ENCODE measurements at regions not wholly inside any gene's neighbourhood (a gene's known extent, or its start where the extent isn't known, plus 50 kb on each side); places are given as distances from the start of the nearest gene placed in this dataset.

DNA sequence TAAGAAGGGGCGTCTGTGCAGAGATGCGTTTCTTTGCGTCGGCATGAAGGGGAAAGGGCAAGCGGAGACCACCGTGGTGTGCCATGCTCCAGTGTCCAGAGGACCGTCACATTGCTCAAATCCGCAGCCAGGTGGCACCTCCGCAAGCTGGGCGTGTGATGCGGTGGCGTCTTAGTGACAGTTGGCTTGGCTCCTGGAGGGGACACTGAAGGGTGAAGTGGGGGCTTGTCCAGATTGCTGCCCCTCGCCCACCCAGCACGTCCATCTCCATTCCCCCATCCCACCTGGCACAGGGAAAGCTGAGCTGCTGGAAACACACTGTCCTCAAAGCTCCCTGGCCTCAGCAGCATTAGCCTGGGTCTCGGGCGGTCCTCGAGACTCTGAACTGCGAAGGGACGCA, 135.3 kb downstream of the SOX1 start:
- Histone ChIP-seq H4K20me1 (ENCODE audit: insufficient read depth, poor library complexity, severe bottlenecking) (no peaks in the 10 kb centered on the region), H3K27me3 (peaks cover 52% of the 10 kb centered on the region), H3K4me3 (no peak overlapping the region), H3K79me2 (no peaks in the 10 kb centered on the region), H3K9me2 (replicated peaks; ENCODE audit: insufficient read depth) (no peaks in the 10 kb centered on the region), H3K4me2 (no peak overlapping the region), H3K36me3 (replicated peaks; ENCODE audit: insufficient read depth, low read depth) (no peaks in the 10 kb centered on the region), H3K9me3 (ENCODE audit: low read depth) (no peaks in the 10 kb centered on the region), H3K4me1 (ENCODE audit: insufficient read depth) (no peaks in the 10 kb centered on the region), H2AFZ (no peak overlapping the region), H3K27ac (no peak overlapping the region)
- TF ChIP-seq, protein P1, sequence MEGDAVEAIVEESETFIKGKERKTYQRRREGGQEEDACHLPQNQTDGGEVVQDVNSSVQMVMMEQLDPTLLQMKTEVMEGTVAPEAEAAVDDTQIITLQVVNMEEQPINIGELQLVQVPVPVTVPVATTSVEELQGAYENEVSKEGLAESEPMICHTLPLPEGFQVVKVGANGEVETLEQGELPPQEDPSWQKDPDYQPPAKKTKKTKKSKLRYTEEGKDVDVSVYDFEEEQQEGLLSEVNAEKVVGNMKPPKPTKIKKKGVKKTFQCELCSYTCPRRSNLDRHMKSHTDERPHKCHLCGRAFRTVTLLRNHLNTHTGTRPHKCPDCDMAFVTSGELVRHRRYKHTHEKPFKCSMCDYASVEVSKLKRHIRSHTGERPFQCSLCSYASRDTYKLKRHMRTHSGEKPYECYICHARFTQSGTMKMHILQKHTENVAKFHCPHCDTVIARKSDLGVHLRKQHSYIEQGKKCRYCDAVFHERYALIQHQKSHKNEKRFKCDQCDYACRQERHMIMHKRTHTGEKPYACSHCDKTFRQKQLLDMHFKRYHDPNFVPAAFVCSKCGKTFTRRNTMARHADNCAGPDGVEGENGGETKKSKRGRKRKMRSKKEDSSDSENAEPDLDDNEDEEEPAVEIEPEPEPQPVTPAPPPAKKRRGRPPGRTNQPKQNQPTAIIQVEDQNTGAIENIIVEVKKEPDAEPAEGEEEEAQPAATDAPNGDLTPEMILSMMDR (IDR thresholded peaks at IDR 0.05; ENCODE audit: poor library complexity): no peak
- no peak for TF ChIP-seq EZH2 (IDR thresholded peaks at IDR 0.05; ENCODE audit: borderline replicate concordance)
- TF ChIP-seq EZH2phosphoT487 (IDR thresholded peaks at IDR 0.05; ENCODE audit: low read depth, severe bottlenecking, unreplicated experiment): no peak
- 89% methylated on average over 19 of the region's 19 CpGs for WGBS (ENCODE audit: low lambda C conversion rate, missing lambda C conversion rate)
- DNase-seq (ENCODE audit: low spot score): no peak

DNA sequence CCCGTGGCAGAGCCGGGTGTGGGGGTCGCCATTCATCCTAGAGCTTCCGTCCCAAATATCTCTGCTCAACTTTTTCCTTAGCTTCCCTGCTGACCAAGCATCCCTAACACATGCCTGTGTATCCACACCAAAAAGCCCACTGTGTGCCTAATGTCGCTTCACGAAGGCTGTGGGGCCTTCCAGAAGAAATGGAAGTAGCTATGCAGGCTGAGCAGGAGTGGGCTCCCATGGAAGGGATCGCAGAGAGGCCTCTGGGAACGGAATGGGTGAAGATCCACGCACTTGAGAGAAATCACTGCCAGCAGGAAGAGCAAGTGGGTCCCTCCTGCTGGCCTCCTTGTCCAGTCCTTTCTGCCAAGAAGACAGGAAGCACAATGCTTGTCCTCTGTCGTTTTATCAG, 136.0 kb downstream of the SOX1 start:
- H4K20me1 ChIP-seq (ENCODE audit: insufficient read depth, poor library complexity, severe bottlenecking): no peaks in the 10 kb centered on the region
- no peaks in the 10 kb centered on the region for H3K36me3 ChIP-seq (replicated peaks; ENCODE audit: insufficient read depth, low read depth)
- WGBS (ENCODE audit: low lambda C conversion rate, missing lambda C conversion rate): 87% methylated on average over 10 of the region's 10 CpGs
- H3K9me3 ChIP-seq (ENCODE audit: low read depth): no peaks in the 10 kb centered on the region
- no peaks in the 10 kb centered on the region for H3K4me1 ChIP-seq (ENCODE audit: insufficient read depth)
- TF ChIP-seq EZH2 (IDR thresholded peaks at IDR 0.05; ENCODE audit: borderline replicate concordance) (no peak), EZH2phosphoT487 (IDR thresholded peaks at IDR 0.05; ENCODE audit: low read depth, severe bottlenecking, unreplicated experiment) (no peak)
- TF ChIP-seq, protein P1 (IDR thresholded peaks at IDR 0.05; ENCODE audit: poor library complexity): no peak
- H3K79me2 ChIP-seq: no peaks in the 10 kb centered on the region
- no peak overlapping the region for H3K4me3 ChIP-seq
- no peak overlapping the region for H3K4me2 ChIP-seq
- no peak for DNase-seq (ENCODE audit: low spot score)
- H3K27ac ChIP-seq: no peak overlapping the region
- H2AFZ ChIP-seq: no peak overlapping the region
- H3K27me3 ChIP-seq: peaks cover 59% of the 10 kb centered on the region
- H3K9me2 ChIP-seq (replicated peaks; ENCODE audit: insufficient read depth): no peaks in the 10 kb centered on the region

DNA sequence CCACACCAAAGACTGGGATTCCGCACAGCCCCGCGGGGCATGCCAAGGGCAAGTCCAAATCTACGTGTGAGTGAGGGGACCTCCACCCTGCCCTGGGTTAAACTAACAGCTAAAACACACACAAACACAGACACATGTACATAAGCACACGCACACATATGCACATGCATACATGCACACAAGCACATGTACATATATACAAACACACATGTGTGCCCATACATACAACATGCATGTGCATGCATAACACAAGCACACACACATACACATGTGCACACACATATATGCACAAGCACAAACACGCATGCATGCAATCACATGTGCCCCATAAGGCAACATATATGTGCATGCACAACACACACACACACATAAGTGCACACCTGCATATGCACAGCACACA, 136.7 kb downstream of the SOX1 start:
- Histone ChIP-seq H3K36me3 (replicated peaks; ENCODE audit: insufficient read depth, low read depth) (no peaks in the 10 kb centered on the region), H3K9me3 (ENCODE audit: low read depth) (no peaks in the 10 kb centered on the region), H3K9me2 (replicated peaks; ENCODE audit: insufficient read depth) (no peaks in the 10 kb centered on the region), H3K4me1 (ENCODE audit: insufficient read depth) (no peaks in the 10 kb centered on the region), H3K79me2 (no peaks in the 10 kb centered on the region), H2AFZ (no peak overlapping the region), H3K4me2 (no peak overlapping the region), H3K27me3 (peaks cover 65% of the 10 kb centered on the region), H3K27ac (no peak overlapping the region), H3K4me3 (no peak overlapping the region), H4K20me1 (ENCODE audit: insufficient read depth, poor library complexity, severe bottlenecking) (no peaks in the 10 kb centered on the region)
- no peak for DNase-seq (ENCODE audit: low spot score)
- 92% methylated on average over 6 of the region's 6 CpGs for WGBS (ENCODE audit: low lambda C conversion rate, missing lambda C conversion rate)
- TF ChIP-seq, protein P1 (IDR thresholded peaks at IDR 0.05; ENCODE audit: poor library complexity): no peak
- no peak for TF ChIP-seq EZH2phosphoT487 (IDR thresholded peaks at IDR 0.05; ENCODE audit: low read depth, severe bottlenecking, unreplicated experiment)
- TF ChIP-seq EZH2 (IDR thresholded peaks at IDR 0.05; ENCODE audit: borderline replicate concordance): no peak
